Activated CD8-positive, alpha-beta memory T cell treated with anti-CD3 and anti-CD28 coated beads for 36 hours (primary cell): ENCODE measurements at regions not wholly inside any gene's neighbourhood (a gene's known extent, or its start where the extent isn't known, plus 50 kb on each side); places are given as distances from the start of the nearest gene placed in this dataset.

Source experiments
- CTCF ChIA-PET: fragments of 350-600 bp; sonication (Branson Sonifier 250); formaldehyde crosslinking; loops from one replicate; lab custom pipeline; 2021; ENCODE audit warnings: antibody characterized with exemption; lab: Charles Lee
- POLR2A ChIA-PET: fragments of 350-600 bp; sonication (Branson Sonifier 250); formaldehyde crosslinking; loops from one replicate; lab custom pipeline; 2021; ENCODE audit warnings: antibody characterized with exemption; lab: Charles Lee

GRCh38 chr2:196266351-196266750, 95.0 kb upstream of the STK17B start:
- CTCF ChIA-PET = interaction anchor here (0.7 kb wide), 2 partner anchors 24 to 732 kb away, joined by 3 to 4 read pairs; no protein-coding TSS in a partner anchor
- POLR2A ChIA-PET = interaction anchor here (0.7 kb wide), 1 partner anchor 95 kb away, joined by 5 read pairs; the partner anchor contains the start of gene STK17B

GRCh38 chr2:196266855-196267254, 95.5 kb upstream of the STK17B start:
- POLR2A ChIA-PET = no interaction called here
- CTCF ChIA-PET = no interaction called here

- POLR2A ChIA-PET = no interaction called here
- CTCF ChIA-PET = interaction anchor here (0.9 kb wide), 1 partner anchor 122 kb away, joined by 3 read pairs; no protein-coding TSS in a partner anchor
Measured at GRCh38 chr2:196268025-196268424, 96.6 kb upstream of the STK17B start.

GRCh38 chr2:196268538-196269338, 97.4 kb upstream of the STK17B start:
- POLR2A ChIA-PET = interaction anchor here (0.6 to 1.6 kb wide), 3 partner anchors 9 to 98 kb away, joined by 3 to 13 read pairs (median 9); no protein-coding TSS in a partner anchor
- CTCF ChIA-PET = interaction anchor here (0.7 to 1.8 kb wide), 4 partner anchors 9 to 122 kb away, joined by 3 to 5 read pairs (median 4); no protein-coding TSS in a partner anchor

GRCh38 chr2:196271795-196272194, 100.4 kb upstream of the STK17B start:
- POLR2A ChIA-PET = interaction anchor here (1.2 kb wide), 1 partner anchor 100 kb away, joined by 3 read pairs; the partner anchor contains the start of gene STK17B

GRCh38 chr2:196274387-196274809, 103.0 kb upstream of the STK17B start:
- POLR2A ChIA-PET = no interaction called here
- CTCF ChIA-PET = no interaction called here

More at GRCh38 chr2:196271795-196272194, 100.4 kb upstream of the STK17B start:
- CTCF ChIA-PET = interaction anchor here (1.0 to 1.5 kb wide), 2 partner anchors 11 to 194 kb away, joined by 3 read pairs; no protein-coding TSS in a partner anchor

GRCh38 chr2:196275646-196276352, 104.4 kb upstream of the STK17B start:
- POLR2A ChIA-PET = interaction anchor here (0.6 to 1.1 kb wide), 5 partner anchors 36 to 105 kb away, joined by 3 to 4 read pairs (median 3); partner anchors contain the start of gene STK17B
- CTCF ChIA-PET = interaction anchor here (0.8 to 1.9 kb wide), 12 partner anchors 15 to 207 kb away, joined by 3 to 15 read pairs (median 4); partner anchors contain the start of gene DNAH7

GRCh38 chr2:196276421-196276820, 105.0 kb upstream of the STK17B start:
- CTCF ChIA-PET = interaction anchor here (0.7 to 1.9 kb wide), 17 partner anchors 16 to 208 kb away, joined by 3 to 15 read pairs (median 4); partner anchors contain the start of gene DNAH7
- POLR2A ChIA-PET = interaction anchor here (0.6 to 1.1 kb wide), 6 partner anchors 36 to 113 kb away, joined by 3 to 12 read pairs (median 4); partner anchors contain the start of gene STK17B

- ChIA-PET POLR2A (interaction anchor here (0.7 to 1.1 kb wide), 2 partner anchors 102 to 114 kb away, joined by 3 to 4 read pairs; no protein-coding TSS in a partner anchor), CTCF (interaction anchor here (0.7 to 1.9 kb wide), 15 partner anchors 26 to 209 kb away, joined by 3 to 15 read pairs (median 4); partner anchors contain the start of gene DNAH7)
Measured at GRCh38 chr2:196277002-196277401, 105.6 kb upstream of the STK17B start.

- CTCF ChIA-PET = interaction anchor here (0.7 to 1.7 kb wide), 5 partner anchors 13 to 200 kb away, joined by 3 to 7 read pairs (median 4); no protein-coding TSS in a partner anchor
- POLR2A ChIA-PET = interaction anchor here (0.6 to 0.9 kb wide), 2 partner anchors 48 to 100 kb away, joined by 3 to 12 read pairs; no protein-coding TSS in a partner anchor
Measured at GRCh38 chr2:196278491-196278911, 107.1 kb upstream of the STK17B start.

GRCh38 chr2:196279541-196279940, 108.2 kb upstream of the STK17B start:
- POLR2A ChIA-PET = no interaction called here
- CTCF ChIA-PET = interaction anchor here (1.2 to 1.8 kb wide), 3 partner anchors 12 to 211 kb away, joined by 4 to 7 read pairs (median 5); partner anchors contain the start of gene DNAH7

GRCh38 chr2:196284144-196284844, 112.9 kb upstream of the STK17B start:
- ChIA-PET CTCF (interaction anchor here (0.7 kb wide), 1 partner anchor 33 kb away, joined by 3 read pairs; no protein-coding TSS in a partner anchor), POLR2A (interaction anchor here (0.5 kb wide), 1 partner anchor 163 kb away, joined by 4 read pairs; no protein-coding TSS in a partner anchor)

- CTCF ChIA-PET = no interaction called here
- POLR2A ChIA-PET = interaction anchor here (0.5 kb wide), 1 partner anchor 163 kb away, joined by 4 read pairs; no protein-coding TSS in a partner anchor
Measured at GRCh38 chr2:196284866-196285557, 113.6 kb upstream of the STK17B start.

- CTCF ChIA-PET = no interaction called here
- POLR2A ChIA-PET = no interaction called here
Measured at GRCh38 chr2:196286821-196287220, 115.4 kb upstream of the STK17B start.

- ChIA-PET POLR2A (no interaction called here), CTCF (no interaction called here)
Measured at GRCh38 chr2:196287523-196287922, 116.1 kb upstream of the STK17B start.

GRCh38 chr2:196288006-196288538, 116.7 kb upstream of the STK17B start:
- CTCF ChIA-PET = no interaction called here
- POLR2A ChIA-PET = no interaction called here

GRCh38 chr2:196289000-196289399, 117.6 kb upstream of the STK17B start:
- CTCF ChIA-PET = no interaction called here
- POLR2A ChIA-PET = interaction anchor here (1.5 kb wide), 1 partner anchor 113 kb away, joined by 3 read pairs; no protein-coding TSS in a partner anchor
